Glutamatergic neuron (in vitro differentiated cells): ENCODE measurements at regions not wholly inside any gene's neighbourhood (a gene's known extent, or its start where the extent isn't known, plus 50 kb on each side); places are given as distances from the start of the nearest gene placed in this dataset.

Experiments used
- DNase-seq: peaks from one replicate; pipeline ENCODE4 v3.0.0; 2022
- H3K27ac Mint-ChIP-seq: one replicate; pipeline ENCODE4 v1.8.0; 2020; ENCODE audit warnings: mild to moderate bottlenecking, mixed read lengths, inconsistent platforms; ENCODE audit not compliant: unreplicated experiment
- H3K27me3 Mint-ChIP-seq: one replicate; pipeline ENCODE4 v1.8.0; 2020; ENCODE audit warnings: mild to moderate bottlenecking, moderate library complexity, mixed read lengths, inconsistent platforms; ENCODE audit not compliant: unreplicated experiment
- H3K36me3 Mint-ChIP-seq: one replicate; pipeline ENCODE4 v1.8.0; 2020; ENCODE audit warnings: mild to moderate bottlenecking, mixed read lengths, inconsistent platforms; ENCODE audit not compliant: unreplicated experiment
- H3K4me1 Mint-ChIP-seq: one replicate; pipeline ENCODE4 v1.8.0; 2020; ENCODE audit warnings: mild to moderate bottlenecking, low read depth, mixed read lengths, inconsistent platforms; ENCODE audit not compliant: unreplicated experiment
- H3K4me3 Mint-ChIP-seq: one replicate; pipeline ENCODE4 v1.8.0; 2020; ENCODE audit warnings: mild to moderate bottlenecking, mixed read lengths, inconsistent platforms; ENCODE audit not compliant: unreplicated experiment
- H3K9me3 Mint-ChIP-seq: one replicate; pipeline ENCODE4 v1.8.0; 2020; ENCODE audit warnings: mild to moderate bottlenecking, moderate library complexity, mixed read lengths, inconsistent platforms; ENCODE audit not compliant: unreplicated experiment
- CTCF ChIP-seq: fragments of 200-600 bp; sonication (generic); IDR thresholded peaks from one replicate; pipeline ENCODE4 v1.5.0; 2021; ENCODE audit not compliant: partially characterized antibody, unreplicated experiment

DNA sequence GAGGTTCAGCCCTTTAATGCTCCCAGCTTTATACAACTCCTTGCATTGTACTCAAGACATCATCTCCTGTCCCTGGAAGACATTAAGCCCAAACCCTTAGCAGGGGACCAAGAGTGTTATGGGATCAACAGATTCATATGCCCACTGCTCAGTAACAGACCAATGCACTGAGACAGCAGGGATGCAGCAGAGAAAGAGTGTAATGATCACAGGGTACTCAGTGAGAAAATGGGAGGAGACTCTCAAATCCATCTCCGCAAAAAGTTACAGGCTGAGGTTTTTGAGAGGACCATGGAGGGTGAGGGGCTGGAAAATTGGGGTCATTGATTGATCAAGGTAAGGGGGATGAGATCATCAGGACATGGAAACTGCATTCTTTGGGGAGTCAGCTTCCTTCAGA lies 96.2 kb downstream of the MATN1 start:
- Mint-ChIP-seq H3K4me3 (no peak overlapping the region), H3K27ac (no peak overlapping the region), H3K9me3 (peaks cover 6% of the 10 kb centered on the region), H3K27me3 (peaks cover 2% of the 10 kb centered on the region), H3K4me1 (no peaks in the 10 kb centered on the region), H3K36me3 (peaks cover 13% of the 10 kb centered on the region)
- TF ChIP-seq CTCF, result no peak
- no peak for DNase-seq

DNA sequence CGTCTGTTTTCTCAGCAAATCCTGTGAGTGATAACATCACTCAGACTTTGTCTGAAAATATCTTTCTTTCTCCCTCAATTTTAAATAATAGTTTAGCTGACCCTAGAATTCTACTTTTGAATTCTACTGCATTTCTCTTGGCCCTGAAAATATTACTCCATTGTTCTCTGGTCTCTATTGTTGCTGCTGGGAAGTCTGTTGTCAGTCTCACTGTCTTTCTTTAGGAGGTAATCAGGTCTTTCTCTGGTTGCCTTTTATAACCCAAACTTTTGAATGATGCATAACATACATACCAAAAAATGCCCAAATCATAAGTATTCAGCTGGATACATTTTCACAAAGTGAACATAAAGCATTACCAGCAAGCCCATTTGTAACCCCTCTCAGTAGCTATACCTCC lies 100.0 kb downstream of the MATN1 start:
- no peak for DNase-seq
- Mint-ChIP-seq H3K27me3 (no peaks in the 10 kb centered on the region), H3K27ac (no peak overlapping the region), H3K4me3 (no peak overlapping the region), H3K4me1 (no peaks in the 10 kb centered on the region), H3K9me3 (peaks cover 6% of the 10 kb centered on the region), H3K36me3 (peaks cover 13% of the 10 kb centered on the region)
- no peak for TF ChIP-seq CTCF

GRCh38 chr1:30619619-30620018 lies 103.8 kb downstream of the MATN1 start:
- H3K9me3 Mint-ChIP-seq, result no peaks in the 10 kb centered on the region
- no peak overlapping the region for H3K27ac Mint-ChIP-seq
- H3K4me3 Mint-ChIP-seq, result no peak overlapping the region
- no peak for TF ChIP-seq CTCF
- H3K27me3 Mint-ChIP-seq, result no peaks in the 10 kb centered on the region
- peaks cover 5% of the 10 kb centered on the region for H3K36me3 Mint-ChIP-seq
- DNase-seq, result no peak
- no peaks in the 10 kb centered on the region for H3K4me1 Mint-ChIP-seq

GRCh38 chr1:30618335-30618747 lies 105.0 kb downstream of the MATN1 start:
- no peak for DNase-seq

DNA sequence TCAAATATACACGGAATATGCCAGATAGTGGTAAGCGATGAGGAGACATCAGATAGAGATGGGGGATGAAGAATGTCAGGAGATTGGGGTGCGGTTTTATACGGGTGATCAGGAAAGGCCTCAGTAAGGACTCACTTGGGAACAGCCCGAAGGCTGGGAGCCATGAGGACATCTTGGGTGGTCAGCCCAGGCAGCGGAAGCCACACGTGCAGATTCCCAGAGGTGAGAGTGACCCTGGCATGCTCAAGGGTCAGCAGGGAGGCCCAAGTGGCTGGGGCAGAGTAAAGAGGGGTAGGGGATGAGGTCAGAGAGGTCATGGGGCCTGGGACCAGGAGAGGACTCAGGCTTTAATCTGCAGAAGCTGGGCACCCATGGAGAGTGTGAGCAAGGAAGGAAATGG lies 106.6 kb downstream of the MATN1 start:
- H3K36me3 Mint-ChIP-seq, result no peaks in the 10 kb centered on the region
- no peak overlapping the region for H3K27ac Mint-ChIP-seq
- H3K9me3 Mint-ChIP-seq, result no peaks in the 10 kb centered on the region
- no peaks in the 10 kb centered on the region for H3K27me3 Mint-ChIP-seq
- DNase-seq, result no peak
- H3K4me3 Mint-ChIP-seq, result no peak overlapping the region
- TF ChIP-seq CTCF, result no peak
- no peaks in the 10 kb centered on the region for H3K4me1 Mint-ChIP-seq

More at GRCh38 chr1:30618335-30618747, 105.0 kb downstream of the MATN1 start:
- H3K9me3 Mint-ChIP-seq, result no peaks in the 10 kb centered on the region
- no peak overlapping the region for H3K27ac Mint-ChIP-seq
- no peaks in the 10 kb centered on the region for H3K27me3 Mint-ChIP-seq
- H3K4me3 Mint-ChIP-seq, result no peak overlapping the region
- no peak for TF ChIP-seq CTCF
- peaks cover 3% of the 10 kb centered on the region for H3K36me3 Mint-ChIP-seq
- H3K4me1 Mint-ChIP-seq, result no peaks in the 10 kb centered on the region
